AG09309 (cell line): ENCODE measurements at regions not wholly inside any gene's neighbourhood (a gene's known extent, or its start where the extent isn't known, plus 50 kb on each side); places are given as distances from the start of the nearest gene placed in this dataset.
"Not testable (repeated sequence)": the region's sequence is repeated elsewhere in the genome, so short reads cannot be mapped to it uniquely, and the experiment has no call there.

Source experiments
- DNase-seq: peaks from one replicate; pipeline ENCODE4 v3.0.0-alpha.2; 2010; ENCODE audit warnings: low read depth
- H3K4me3 ChIP-seq: 2 replicates; pipeline ENCODE4 v1.5.1; 2011; ENCODE audit warnings: mild to moderate bottlenecking, low read depth, low read length, moderate library complexity; ENCODE audit not compliant: control insufficient read depth
- CTCF ChIP-seq: IDR thresholded peaks from 2 replicates; pipeline ENCODE4 v1.5.1; 2011; ENCODE audit warnings: mild to moderate bottlenecking, low read depth, low read length, inconsistent platforms; ENCODE audit not compliant: insufficient read depth, control insufficient read depth; ENCODE audit errors: missing control alignments

- H3K4me3 ChIP-seq: no peak overlapping the region
- DNase-seq: no peak
- TF ChIP-seq CTCF: no peak
Observed at GRCh38 chr12:87585882-87586557, 443.2 kb downstream of the C12orf50 start.

- not testable (repeated sequence) for H3K4me3 ChIP-seq, DNase-seq
Observed at GRCh38 chr12:87579091-87579490, 450.1 kb downstream of the C12orf50 start.

- H3K4me3 ChIP-seq: no peak overlapping the region
- no peak for TF ChIP-seq CTCF
- DNase-seq: no peak
Observed at GRCh38 chr12:87575906-87576305, 453.3 kb downstream of the C12orf50 start.

DNA sequence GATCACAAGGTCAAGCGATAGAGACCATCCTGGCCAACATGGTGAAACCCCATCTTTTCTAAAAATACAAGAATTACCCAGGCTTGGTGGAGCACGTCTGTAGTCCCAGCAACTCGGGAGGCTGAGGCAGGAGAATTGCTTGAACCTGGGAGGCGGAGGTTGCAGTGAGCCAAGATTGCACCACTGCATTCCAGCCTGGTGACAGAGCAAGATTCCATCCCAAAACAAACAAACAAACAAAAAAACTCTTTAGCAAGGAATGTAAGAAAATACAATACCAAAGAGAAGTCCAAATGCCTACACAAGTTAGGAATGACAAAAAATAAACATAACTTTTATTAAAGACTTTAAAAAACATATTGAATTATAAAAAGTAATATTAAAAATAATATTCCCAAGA, 462.3 kb downstream of the C12orf50 start:
- H3K4me3 ChIP-seq: not testable (repeated sequence)

GRCh38 chr12:87556985-87557384, 472.2 kb downstream of the C12orf50 start:
- DNase-seq: no peak
- no peak for TF ChIP-seq CTCF
- no peak overlapping the region for H3K4me3 ChIP-seq

More for the DNA sequence above, 462.3 kb downstream of the C12orf50 start:
- not testable (repeated sequence) for DNase-seq

DNA sequence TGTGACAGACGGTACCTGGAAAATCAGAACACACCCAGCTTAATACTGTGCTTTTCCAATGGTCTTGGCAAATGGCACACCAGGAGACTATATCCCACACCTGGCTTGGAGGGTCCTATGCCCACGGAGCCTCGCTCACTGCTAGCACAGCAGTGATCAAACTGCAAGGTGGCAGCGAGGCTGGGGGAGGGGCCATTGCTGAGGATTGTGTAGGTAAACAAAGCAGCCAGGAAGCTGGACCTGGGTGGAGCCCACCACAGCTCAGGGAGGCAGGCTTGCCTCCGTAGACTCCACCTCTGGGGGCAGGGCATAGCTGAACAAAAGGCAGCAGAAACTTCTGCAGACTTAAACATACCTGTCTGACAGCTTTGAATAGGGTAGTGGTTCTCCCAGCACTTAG, 498.0 kb downstream of the C12orf50 start:
- not testable (repeated sequence) for DNase-seq, H3K4me3 ChIP-seq

- no peak for TF ChIP-seq CTCF
- H3K4me3 ChIP-seq: no peak overlapping the region
- no peak for DNase-seq
Observed at GRCh38 chr12:87529413-87529812, 499.8 kb downstream of the C12orf50 start.

DNA sequence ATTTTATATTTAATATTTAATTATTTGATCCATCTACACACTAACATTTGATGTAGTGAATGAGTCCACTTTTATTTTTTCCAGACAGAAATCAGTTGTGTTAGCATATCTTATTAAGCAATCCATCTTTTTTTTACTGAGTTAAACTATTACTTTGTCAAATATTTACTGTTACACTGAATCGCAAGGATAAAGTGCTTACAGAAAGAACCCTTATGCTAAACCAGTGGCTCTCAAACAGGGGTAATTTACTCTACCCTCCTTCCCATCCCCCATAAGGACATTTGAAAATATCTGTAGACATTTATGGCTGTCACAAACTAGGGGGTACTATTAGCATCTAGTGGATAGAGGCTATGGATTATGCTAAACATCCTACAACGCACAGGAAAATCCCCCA, 508.2 kb downstream of the C12orf50 start:
- TF ChIP-seq CTCF: no peak
- DNase-seq: no peak
- no peak overlapping the region for H3K4me3 ChIP-seq
